ENCODE measurements at regions not wholly inside any gene's neighbourhood (a gene's known extent, or its start where the extent isn't known, plus 50 kb on each side); places are given as distances from the start of the nearest gene placed in this dataset.

GRCh38 chr13:79062291-79062690 is 343.8 kb downstream of the RBM26 start:
- TF ChIP-seq CTCF (IDR thresholded peaks at IDR 0.05; ENCODE audit: poor library complexity, severe bottlenecking) = no peak
- no peak for TF ChIP-seq RAD21 (conservative IDR thresholded peaks at IDR 0.05)
- no peak for TF ChIP-seq TAF1 (IDR thresholded peaks at IDR 0.05; ENCODE audit: low read depth)
- TF ChIP-seq MXI1 (conservative IDR thresholded peaks at IDR 0.05; ENCODE audit: poor library complexity, severe bottlenecking) = no peak
- TF ChIP-seq REST (IDR thresholded peaks at IDR 0.05; ENCODE audit: borderline replicate concordance) = no peak
- no peak for TF ChIP-seq SMC3 (conservative IDR thresholded peaks at IDR 0.05; ENCODE audit: poor library complexity)
- no peak for TF ChIP-seq POLR2AphosphoS5 (IDR thresholded peaks at IDR 0.05)
